ENCODE measurements at regions not wholly inside any gene's neighbourhood (a gene's known extent, or its start where the extent isn't known, plus 50 kb on each side); places are given as distances from the start of the nearest gene placed in this dataset.

- Histone ChIP-seq H3K4me3 (ENCODE audit: severe bottlenecking) (no peak overlapping the region), H3K4me1 (ENCODE audit: insufficient read depth, poor library complexity, severe bottlenecking) (peaks cover 2% of the 10 kb centered on the region), H3K27ac (ENCODE audit: poor library complexity, severe bottlenecking) (no peak overlapping the region), H3K27me3 (ENCODE audit: insufficient read depth, poor library complexity, severe bottlenecking) (no peaks in the 10 kb centered on the region), H3K36me3 (ENCODE audit: low read depth) (no peaks in the 10 kb centered on the region), H3K9me3 (ENCODE audit: severe bottlenecking) (no peaks in the 10 kb centered on the region)
- TF ChIP-seq CTCF (IDR thresholded peaks at IDR 0.05; ENCODE audit: poor library complexity, severe bottlenecking) = no peak
- ATAC-seq (ENCODE audit: low read depth) (no peak), DNase-seq (ENCODE audit: low spot score) (no peak)
Measured at GRCh38 chr1:226809785-226810571, 60.4 kb upstream of the PSEN2 start.

GRCh38 chr1:226808501-226808900 is 61.9 kb upstream of the PSEN2 start:
- no peaks in the 10 kb centered on the region for H3K9me3 ChIP-seq (ENCODE audit: severe bottlenecking)
- ATAC-seq (ENCODE audit: low read depth) (no peak), DNase-seq (ENCODE audit: low spot score) (no peak)
- no peaks in the 10 kb centered on the region for H3K36me3 ChIP-seq (ENCODE audit: low read depth)
- no peak for TF ChIP-seq CTCF (IDR thresholded peaks at IDR 0.05; ENCODE audit: poor library complexity, severe bottlenecking)
- no peaks in the 10 kb centered on the region for H3K4me1 ChIP-seq (ENCODE audit: insufficient read depth, poor library complexity, severe bottlenecking)
- no peak overlapping the region for H3K4me3 ChIP-seq (ENCODE audit: severe bottlenecking)
- no peaks in the 10 kb centered on the region for H3K27me3 ChIP-seq (ENCODE audit: insufficient read depth, poor library complexity, severe bottlenecking)
- no peak overlapping the region for H3K27ac ChIP-seq (ENCODE audit: poor library complexity, severe bottlenecking)

- Histone ChIP-seq H3K36me3 (ENCODE audit: low read depth) (no peaks in the 10 kb centered on the region), H3K27ac (ENCODE audit: poor library complexity, severe bottlenecking) (no peak overlapping the region), H3K4me1 (ENCODE audit: insufficient read depth, poor library complexity, severe bottlenecking) (no peaks in the 10 kb centered on the region), H3K4me3 (ENCODE audit: severe bottlenecking) (no peak overlapping the region), H3K9me3 (ENCODE audit: severe bottlenecking) (no peaks in the 10 kb centered on the region), H3K27me3 (ENCODE audit: insufficient read depth, poor library complexity, severe bottlenecking) (no peaks in the 10 kb centered on the region)
- no peak for DNase-seq (ENCODE audit: low spot score)
- TF ChIP-seq CTCF (IDR thresholded peaks at IDR 0.05; ENCODE audit: poor library complexity, severe bottlenecking) = no peak
- ATAC-seq (ENCODE audit: low read depth) = no peak
Measured at GRCh38 chr1:226806988-226807387, 63.4 kb upstream of the PSEN2 start.

- no peak for ATAC-seq (ENCODE audit: low read depth)
- Histone ChIP-seq H3K4me3 (ENCODE audit: severe bottlenecking) (no peak overlapping the region), H3K9me3 (ENCODE audit: severe bottlenecking) (no peaks in the 10 kb centered on the region), H3K4me1 (ENCODE audit: insufficient read depth, poor library complexity, severe bottlenecking) (no peaks in the 10 kb centered on the region), H3K36me3 (ENCODE audit: low read depth) (no peaks in the 10 kb centered on the region), H3K27me3 (ENCODE audit: insufficient read depth, poor library complexity, severe bottlenecking) (no peaks in the 10 kb centered on the region), H3K27ac (ENCODE audit: poor library complexity, severe bottlenecking) (no peak overlapping the region)
- no peak for DNase-seq (ENCODE audit: low spot score)
- TF ChIP-seq CTCF (IDR thresholded peaks at IDR 0.05; ENCODE audit: poor library complexity, severe bottlenecking) = no peak
Measured at GRCh38 chr1:226804907-226805759, 65.3 kb upstream of the PSEN2 start.
